HepG2 (cell line): ENCODE measurements at regions not wholly inside any gene's neighbourhood (a gene's known extent, or its start where the extent isn't known, plus 50 kb on each side); places are given as distances from the start of the nearest gene placed in this dataset.

Source experiments
- ATAC-seq: fragments of 200-7000 bp; cut with Tn5 transposase; 3 replicates; pipeline ENCODE4 v1.9.1; 2020; ENCODE audit warnings: mild to moderate bottlenecking, moderate library complexity
- BruUV-seq: library from RNA; stranded (reverse); fragments of 400-500 nt; replicated peaks from 2 replicates; lab custom pipeline; 2021; lab: Mats Ljungman, UMichigan
- CTCF ChIA-PET: fragments of 300-600 bp; formaldehyde crosslinking; extraction: SDS; loops from one replicate; lab custom pipeline; 2021; ENCODE audit warnings: low total read pairs, inconsistent platforms, low intra/inter-chr PET ratio; lab: Yijun Ruan, JAX
- POLR2A ChIA-PET: fragments of 350-600 bp; sonication (Branson Sonifier 250); formaldehyde crosslinking; loops from one replicate; lab custom pipeline; 2020; ENCODE audit warnings: antibody characterized with exemption, inconsistent platforms; lab: Yijun Ruan, JAX
- DNase-seq: peaks from one replicate; pipeline ENCODE4 v3.0.0-alpha.2; 2015; ENCODE audit warnings: low spot score
- FAIRE-seq: peaks from 3 replicates; lab custom pipeline; 2011; peaks lifted over from hg19 to GRCh38; lab: Jason Lieb, UNC
- H2AFZ ChIP-seq: one replicate; pipeline ENCODE4 v1.6.1; 2011; ENCODE audit warnings: low read length, inconsistent platforms
- H3K27ac ChIP-seq: fragments of 300-600 bp; 3 replicates; pipeline ENCODE4 v1.8.0; 2011; ENCODE audit warnings: mixed run types, mild to moderate bottlenecking, mixed read lengths, low read length, inconsistent platforms; ENCODE audit not compliant: insufficient read depth; ENCODE audit errors: extremely low read length
- H3K27me3 ChIP-seq, 2 experiments: fragments of 200-600 bp in 1 of 2; 2 replicates in 1 of 2; 3 replicates in 1 of 2; pipeline versions ENCODE4 v1.6.0 to v1.8.0; 2011; ENCODE audit warnings: low read length in 2 of 2, mild to moderate bottlenecking in 2 of 2, moderate library complexity in 2 of 2, inconsistent platforms in 1 of 2; ENCODE audit not compliant: insufficient read depth in 2 of 2, control insufficient read depth in 1 of 2
- H3K36me3 ChIP-seq, 2 experiments: fragments of 200-600 bp in 1 of 2; replicated peaks in 1 of 2; 2 replicates in 1 of 2; 3 replicates in 1 of 2; pipeline versions ENCODE4 v1.5.1 to v1.8.0; 2011; ENCODE audit warnings: low read length in 2 of 2, inconsistent platforms in 1 of 2; ENCODE audit not compliant: insufficient read depth in 2 of 2, control insufficient read depth in 1 of 2
- H3K4me1 ChIP-seq: 2 replicates; pipeline ENCODE4 v1.5.1; 2012; ENCODE audit warnings: low read length, inconsistent platforms; ENCODE audit not compliant: insufficient read depth
- H3K4me2 ChIP-seq: 2 replicates; pipeline ENCODE4 v1.6.0; 2011; ENCODE audit warnings: low read depth, low read length, inconsistent platforms
- H3K4me3 ChIP-seq, 3 experiments: fragments of 200-600 bp in 1 of 3; sonication (generic), shearing (Covaris generic) in 1 of 3; replicated peaks in 1 of 3; 2 replicates each; pipeline ENCODE4 v1.5.1; 2011 to 2016; ENCODE audit warnings: low read length in 3 of 3, inconsistent platforms in 2 of 3, low read depth in 2 of 3, mild to moderate bottlenecking in 2 of 3, control low read depth in 1 of 3, mixed read lengths in 1 of 3; ENCODE audit not compliant: insufficient read depth in 1 of 3
- H3K79me2 ChIP-seq: one replicate; pipeline ENCODE4 v1.6.1; 2011; ENCODE audit warnings: low read length, inconsistent platforms; ENCODE audit not compliant: insufficient read depth
- H3K9ac ChIP-seq: 2 replicates; pipeline ENCODE4 v1.6.0; 2011; ENCODE audit warnings: mild to moderate bottlenecking, low read depth, low read length, inconsistent platforms; ENCODE audit not compliant: insufficient read depth
- H3K9me3 ChIP-seq: 2 replicates; pipeline ENCODE4 v1.5.1; 2012; ENCODE audit warnings: mild to moderate bottlenecking, low read length
- H4K20me1 ChIP-seq: 2 replicates; pipeline ENCODE4 v1.6.0; 2011; ENCODE audit warnings: inconsistent platforms, mild to moderate bottlenecking, low read length, moderate library complexity; ENCODE audit not compliant: insufficient read depth
- KDM3A ChIP-seq: IDR thresholded peaks from 2 replicates; pipeline ENCODE4 v1.6.1; 2018; ENCODE audit warnings: low read depth, missing compliant biosample characterization
- PLRG1 ChIP-seq: fragments of 450-650 bp; conservative IDR thresholded peaks from 2 replicates; pipeline ENCODE4 v1.6.1; 2016
- RBM39 ChIP-seq: fragments of 200-400 bp; formaldehyde crosslinking; IDR thresholded peaks from one replicate; pipeline ENCODE4 v1.6.1; 2018; ENCODE audit warnings: antibody characterized with exemption, mild to moderate bottlenecking, low read depth, low read length; ENCODE audit not compliant: poor library complexity, severe bottlenecking
- SALL2 ChIP-seq: sonication (generic); formaldehyde crosslinking; IDR thresholded peaks from 2 replicates; pipeline ENCODE4 v1.8.1; 2023; ENCODE audit warnings: mild to moderate bottlenecking, missing genetic modification reagents, inconsistent platforms
- ZNF251 ChIP-seq: sonication (generic); formaldehyde crosslinking; IDR thresholded peaks from 2 replicates; pipeline ENCODE4 v1.9.0; 2021; ENCODE audit warnings: mild to moderate bottlenecking, missing genetic modification reagents
- in situ Hi-C: cut with HindIII; loops from 2 replicates; pipeline ENCODE4 v1.10.0; 2017; ENCODE audit warnings: low pct_unique_long_range_greater_than_20kb; ENCODE audit not compliant: extremely low pct_ligation_motif_present
- intact Hi-C: fragments of 100-400 bp; cut with micrococcal nuclease; formaldehyde crosslinking; loops from one replicate; pipeline ENCODE4 v1.10.0; 2022; ENCODE audit not compliant: unreplicated experiment
- TF ChIP-seq, protein P1 (sequence below): sonication (generic); formaldehyde crosslinking; IDR thresholded peaks from 2 replicates; pipeline ENCODE4 v1.4.0; 2020; ENCODE audit warnings: low read depth, missing genetic modification reagents
- TF ChIP-seq, protein P2 (sequence below): sonication (generic); formaldehyde crosslinking; IDR thresholded peaks from 2 replicates; pipeline ENCODE4 v1.5.0; 2020; ENCODE audit warnings: missing genetic modification reagents

DNA sequence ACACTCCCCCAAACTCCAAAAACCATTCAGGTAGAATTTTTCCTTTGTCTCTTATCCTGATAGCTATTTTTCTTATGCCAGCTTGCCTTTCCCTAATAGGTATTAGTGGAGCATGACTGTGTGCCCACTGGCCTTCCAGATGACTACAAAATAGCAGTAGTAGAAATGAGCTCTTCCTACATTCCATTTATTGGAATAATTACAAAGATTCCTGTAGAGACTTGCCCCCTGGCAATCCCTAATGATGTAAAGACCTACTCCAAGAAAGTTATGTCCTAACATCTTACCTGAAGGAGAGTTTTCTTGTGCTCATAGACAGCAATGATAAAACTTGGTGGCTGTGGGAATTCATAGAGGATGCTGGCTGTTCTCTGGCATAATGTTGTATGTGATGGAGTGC is 501.8 kb downstream of the GATA3 start:
- Histone ChIP-seq H3K27me3 (no peaks in the 10 kb centered on the region), H4K20me1 (no peaks in the 10 kb centered on the region), H3K9ac (no peak overlapping the region), H3K4me1 (no peaks in the 10 kb centered on the region), H3K4me3 (no peak overlapping the region), H3K27ac (no peak overlapping the region), H3K36me3 (no peaks in the 10 kb centered on the region), H2AFZ (no peak overlapping the region), H3K9me3 (no peaks in the 10 kb centered on the region), H3K4me2 (no peak overlapping the region), H3K79me2 (no peaks in the 10 kb centered on the region)
- intact Hi-C loops, result no loop called here
- in situ Hi-C loops, result no loop called here
- ChIA-PET POLR2A (no interaction called here), CTCF (no interaction called here)
- DNase-seq, result no peak
- no peak for FAIRE-seq
- BruUV-seq, result no TSS peak
- TF ChIP-seq RBM39 (no peak), SALL2 (CRISPR knock-in tag) (no peak), KDM3A (CRISPR knock-in tag) (no peak), ZNF251 (CRISPR knock-in tag) (no peak), PLRG1 (no peak)
- TF ChIP-seq, protein P1, sequence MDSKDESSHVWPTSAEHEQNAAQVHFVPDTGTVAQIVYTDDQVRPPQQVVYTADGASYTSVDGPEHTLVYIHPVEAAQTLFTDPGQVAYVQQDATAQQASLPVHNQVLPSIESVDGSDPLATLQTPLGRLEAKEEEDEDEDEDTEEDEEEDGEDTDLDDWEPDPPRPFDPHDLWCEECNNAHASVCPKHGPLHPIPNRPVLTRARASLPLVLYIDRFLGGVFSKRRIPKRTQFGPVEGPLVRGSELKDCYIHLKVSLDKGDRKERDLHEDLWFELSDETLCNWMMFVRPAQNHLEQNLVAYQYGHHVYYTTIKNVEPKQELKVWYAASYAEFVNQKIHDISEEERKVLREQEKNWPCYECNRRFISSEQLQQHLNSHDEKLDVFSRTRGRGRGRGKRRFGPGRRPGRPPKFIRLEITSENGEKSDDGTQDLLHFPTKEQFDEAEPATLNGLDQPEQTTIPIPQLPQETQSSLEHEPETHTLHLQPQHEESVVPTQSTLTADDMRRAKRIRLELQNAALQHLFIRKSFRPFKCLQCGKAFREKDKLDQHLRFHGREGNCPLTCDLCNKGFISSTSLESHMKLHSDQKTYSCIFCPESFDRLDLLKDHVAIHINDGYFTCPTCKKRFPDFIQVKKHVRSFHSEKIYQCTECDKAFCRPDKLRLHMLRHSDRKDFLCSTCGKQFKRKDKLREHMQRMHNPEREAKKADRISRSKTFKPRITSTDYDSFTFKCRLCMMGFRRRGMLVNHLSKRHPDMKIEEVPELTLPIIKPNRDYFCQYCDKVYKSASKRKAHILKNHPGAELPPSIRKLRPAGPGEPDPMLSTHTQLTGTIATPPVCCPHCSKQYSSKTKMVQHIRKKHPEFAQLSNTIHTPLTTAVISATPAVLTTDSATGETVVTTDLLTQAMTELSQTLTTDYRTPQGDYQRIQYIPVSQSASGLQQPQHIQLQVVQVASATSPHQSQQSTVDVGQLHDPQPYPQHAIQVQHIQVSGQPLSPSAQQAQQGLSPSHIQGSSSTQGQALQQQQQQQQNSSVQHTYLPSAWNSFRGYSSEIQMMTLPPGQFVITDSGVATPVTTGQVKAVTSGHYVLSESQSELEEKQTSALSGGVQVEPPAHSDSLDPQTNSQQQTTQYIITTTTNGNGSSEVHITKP, result no peak
- TF ChIP-seq, protein P2, sequence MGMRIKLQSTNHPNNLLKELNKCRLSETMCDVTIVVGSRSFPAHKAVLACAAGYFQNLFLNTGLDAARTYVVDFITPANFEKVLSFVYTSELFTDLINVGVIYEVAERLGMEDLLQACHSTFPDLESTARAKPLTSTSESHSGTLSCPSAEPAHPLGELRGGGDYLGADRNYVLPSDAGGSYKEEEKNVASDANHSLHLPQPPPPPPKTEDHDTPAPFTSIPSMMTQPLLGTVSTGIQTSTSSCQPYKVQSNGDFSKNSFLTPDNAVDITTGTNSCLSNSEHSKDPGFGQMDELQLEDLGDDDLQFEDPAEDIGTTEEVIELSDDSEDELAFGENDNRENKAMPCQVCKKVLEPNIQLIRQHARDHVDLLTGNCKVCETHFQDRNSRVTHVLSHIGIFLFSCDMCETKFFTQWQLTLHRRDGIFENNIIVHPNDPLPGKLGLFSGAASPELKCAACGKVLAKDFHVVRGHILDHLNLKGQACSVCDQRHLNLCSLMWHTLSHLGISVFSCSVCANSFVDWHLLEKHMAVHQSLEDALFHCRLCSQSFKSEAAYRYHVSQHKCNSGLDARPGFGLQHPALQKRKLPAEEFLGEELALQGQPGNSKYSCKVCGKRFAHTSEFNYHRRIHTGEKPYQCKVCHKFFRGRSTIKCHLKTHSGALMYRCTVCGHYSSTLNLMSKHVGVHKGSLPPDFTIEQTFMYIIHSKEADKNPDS (CRISPR knock-in tag), result no peak
- ATAC-seq, result no peak
